ENCODE measurements at regions not wholly inside any gene's neighbourhood (a gene's known extent, or its start where the extent isn't known, plus 50 kb on each side); places are given as distances from the start of the nearest gene placed in this dataset.

GRCh38 chr2:226664140-226664539 is 135.5 kb downstream of the IRS1 start:
- Histone ChIP-seq H3K4me1 (replicated peaks in 1 of 2) (peaks cover 3 to 11% of the 10 kb centered on the region in 2 donors), H3K27ac (no peak overlapping the region), H3K4me3 (no peak overlapping the region)
- in situ Hi-C loops (cut with MboI; ENCODE audit: low pct_unique_long_range_greater_than_20kb in 2 of 9, low sequenced_read_pairs in 9 of 9, unreplicated experiment in 9 of 9), result no loop called here
- 0 to 100% (median 64%) methylated on average over 1 to 3 of the region's 3 CpGs; no CpG with 5 or more reads in 2 of the 10 experiments for WGBS, 10 experiments
- ATAC-seq (replicated peaks in 6 of 8), result no peak

DNA sequence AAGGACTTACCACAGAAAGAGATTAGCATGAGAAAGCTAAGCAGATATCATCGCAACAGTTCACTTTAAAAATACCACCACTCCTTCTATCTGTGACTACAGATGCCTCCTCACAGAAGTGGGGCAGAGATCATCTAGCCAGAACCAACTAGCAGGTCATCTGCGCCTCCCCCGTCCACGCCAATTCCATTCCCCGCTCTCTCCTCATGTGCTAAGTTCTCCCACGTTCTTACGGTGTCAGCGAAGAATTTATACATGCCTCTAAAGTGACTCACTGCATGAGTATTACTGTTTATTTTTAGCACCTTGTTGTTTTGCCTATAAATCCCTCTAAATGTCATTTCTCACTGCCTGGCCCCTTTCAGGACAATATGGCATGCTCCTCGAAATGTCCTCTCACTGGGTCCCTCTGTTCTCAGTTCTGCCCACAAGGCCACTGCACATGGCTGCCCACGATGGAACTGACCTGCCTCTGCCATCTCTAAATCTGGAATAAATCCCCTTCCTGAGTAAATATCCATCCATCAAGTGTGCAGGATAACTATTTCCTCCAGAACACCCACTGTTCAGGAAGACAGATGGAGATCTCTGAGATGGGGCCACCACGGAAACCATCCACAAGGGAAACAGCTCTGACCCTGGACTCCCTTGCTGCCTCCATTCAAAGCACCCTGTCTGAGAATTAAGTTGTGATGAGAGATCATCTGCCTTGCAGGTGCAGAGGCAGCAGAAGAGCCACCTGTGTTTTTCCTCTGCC is 137.7 kb downstream of the IRS1 start:
- in situ Hi-C loops (cut with MboI; ENCODE audit: low pct_unique_long_range_greater_than_20kb in 2 of 9, low sequenced_read_pairs in 9 of 9, unreplicated experiment in 9 of 9), result no loop called here
- ATAC-seq (replicated peaks in 6 of 8), result peak; percentile 68 to 97 (median 94)
- H3K4me3 ChIP-seq, result no peak overlapping the region
- no peak overlapping the region for H3K27ac ChIP-seq
- WGBS, 10 experiments, result 30 to 80% (median 71%) methylated on average over 2 to 10 of the region's 11 CpGs; no CpG with 5 or more reads in 3 of the 10 experiments
- peaks cover 3 to 11% of the 10 kb centered on the region in 2 donors for H3K4me1 ChIP-seq (replicated peaks in 1 of 2)

DNA sequence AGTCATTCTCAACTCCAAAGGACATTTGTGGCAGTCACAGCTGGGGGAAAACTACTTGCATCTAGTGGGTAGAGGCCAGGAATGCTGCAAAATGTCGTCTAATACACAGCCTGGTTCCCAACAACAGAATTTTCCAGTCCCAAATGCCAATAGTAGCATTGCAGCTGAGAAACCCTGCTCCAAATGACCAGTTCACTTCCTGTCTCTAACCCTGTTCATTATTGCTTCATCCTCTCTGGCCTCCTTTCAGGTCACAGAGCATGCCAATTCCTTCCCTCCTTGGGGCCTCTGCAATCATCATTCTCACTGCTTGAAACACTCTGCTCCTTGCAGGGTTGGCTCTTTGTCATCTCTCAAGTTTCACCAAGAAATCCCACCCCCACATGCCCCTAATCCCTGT is 139.1 kb downstream of the IRS1 start:
- 45 to 100% (median 91%) methylated on average over 1 of the region's 1 CpG; no CpG with 5 or more reads in 5 of the 10 experiments for WGBS, 10 experiments
- peak in 1 of 8 experiments; percentile 11 for ATAC-seq (replicated peaks in 6 of 8)
- in situ Hi-C loops (cut with MboI; ENCODE audit: low pct_unique_long_range_greater_than_20kb in 2 of 9, low sequenced_read_pairs in 9 of 9, unreplicated experiment in 9 of 9), result no loop called here
- Histone ChIP-seq H3K4me3 (no peak overlapping the region), H3K27ac (no peak overlapping the region), H3K4me1 (replicated peaks in 1 of 2) (peaks cover 3 to 14% of the 10 kb centered on the region in 2 donors)

- H3K27ac ChIP-seq, result no peak overlapping the region
- WGBS, 10 experiments, result 67 to 100% (median 93%) methylated on average over 2 to 5 of the region's 5 CpGs; no CpG with 5 or more reads in 1 of the 10 experiments
- peaks cover 3 to 14% of the 10 kb centered on the region in 2 donors for H3K4me1 ChIP-seq (replicated peaks in 1 of 2)
- in situ Hi-C loops (cut with MboI; ENCODE audit: low pct_unique_long_range_greater_than_20kb in 2 of 9, low sequenced_read_pairs in 9 of 9, unreplicated experiment in 9 of 9), result no loop called here
- ATAC-seq (replicated peaks in 6 of 8), result no peak
- no peak overlapping the region for H3K4me3 ChIP-seq
These were observed 139.5 kb downstream of the IRS1 start for GRCh38 chr2:226660124-226660523.

- in situ Hi-C loops (cut with MboI; ENCODE audit: low pct_unique_long_range_greater_than_20kb in 2 of 9, low sequenced_read_pairs in 9 of 9, unreplicated experiment in 9 of 9), result no loop called here
- peak in 1 of 8 experiments; percentile 19 for ATAC-seq (replicated peaks in 6 of 8)
- Histone ChIP-seq H3K27ac (no peak overlapping the region), H3K4me1 (replicated peaks in 1 of 2) (peaks cover 3 to 14% of the 10 kb centered on the region in 2 donors), H3K4me3 (no peak overlapping the region)
- WGBS, 10 experiments, result 77 to 92% (median 90%) methylated on average over 2 to 4 of the region's 6 CpGs; no CpG with 5 or more reads in 5 of the 10 experiments
These were observed 140.2 kb downstream of the IRS1 start for GRCh38 chr2:226659410-226659809.

DNA sequence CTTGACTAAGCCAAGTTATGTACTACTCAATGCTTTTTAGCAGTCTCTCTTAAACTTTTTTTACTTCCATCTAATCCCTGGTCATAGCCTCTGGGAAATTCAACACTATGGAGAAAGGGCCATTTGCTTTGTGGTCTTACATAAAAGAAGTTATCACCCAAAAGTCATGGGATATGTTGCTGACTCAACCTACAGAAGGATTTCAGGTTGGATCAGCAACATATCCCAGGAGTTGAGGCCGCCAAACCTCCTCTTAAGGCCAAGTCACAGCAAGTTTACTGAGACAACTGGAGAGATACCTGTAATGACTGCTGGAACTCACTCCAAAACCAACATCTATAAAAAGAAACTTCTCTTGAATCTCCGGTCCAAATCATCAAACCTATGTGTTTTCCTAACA is 141.1 kb downstream of the IRS1 start:
- peaks cover 3 to 14% of the 10 kb centered on the region in 2 donors for H3K4me1 ChIP-seq (replicated peaks in 1 of 2)
- in situ Hi-C loops (cut with MboI; ENCODE audit: low pct_unique_long_range_greater_than_20kb in 2 of 9, low sequenced_read_pairs in 9 of 9, unreplicated experiment in 9 of 9), result no loop called here
- ATAC-seq (replicated peaks in 6 of 8), result no peak
- H3K27ac ChIP-seq, result no peak overlapping the region
- WGBS, 10 experiments, result 88 to 90% (median 90%) methylated on average over 1 to 2 of the region's 2 CpGs; no CpG with 5 or more reads in 7 of the 10 experiments
- H3K4me3 ChIP-seq, result no peak overlapping the region

DNA sequence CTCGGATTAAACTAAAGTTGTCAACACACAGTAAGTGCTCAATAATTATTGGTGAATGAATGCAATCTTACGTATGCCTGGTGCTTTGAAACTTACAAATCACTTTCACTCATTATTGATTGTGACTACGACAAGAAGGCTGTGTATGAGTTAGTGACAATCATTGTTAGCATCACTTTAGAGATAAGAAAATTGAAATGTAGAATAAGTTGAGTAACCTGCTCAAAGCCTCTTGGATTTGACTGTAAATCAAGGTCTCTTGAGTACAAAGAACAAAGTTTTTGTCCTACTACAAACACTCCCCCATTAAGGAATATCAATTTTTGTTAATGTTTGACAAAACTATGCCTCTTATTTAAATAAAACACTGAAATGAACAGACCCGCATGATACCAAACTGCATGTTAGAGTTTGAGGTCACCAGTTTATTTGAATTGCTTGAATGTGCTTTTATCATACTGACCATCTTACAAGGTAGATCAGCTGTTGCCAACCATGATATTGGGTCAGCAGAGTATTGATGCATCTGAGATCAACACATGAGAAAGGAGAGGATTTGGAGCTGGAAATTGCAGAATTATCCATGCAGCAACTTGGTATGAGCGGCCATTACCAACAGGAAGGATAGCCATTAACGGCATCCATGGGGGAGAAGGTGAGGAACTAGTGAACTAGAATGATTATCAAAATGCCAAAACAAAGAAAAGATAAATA is 142.1 kb downstream of the IRS1 start:
- ATAC-seq (replicated peaks in 6 of 8), result no peak
- H3K4me3 ChIP-seq, result no peak overlapping the region
- WGBS, 10 experiments, result 80 to 100% (median 94%) methylated on average over 1 to 6 of the region's 6 CpGs
- H3K27ac ChIP-seq, result no peak overlapping the region
- in situ Hi-C loops (cut with MboI; ENCODE audit: low pct_unique_long_range_greater_than_20kb in 2 of 9, low sequenced_read_pairs in 9 of 9, unreplicated experiment in 9 of 9), result no loop called here
- peaks cover 6 to 14% of the 10 kb centered on the region in 2 donors for H3K4me1 ChIP-seq (replicated peaks in 1 of 2)

GRCh38 chr2:226656367-226656766 is 143.3 kb downstream of the IRS1 start:
- no peak for ATAC-seq (replicated peaks in 6 of 8)
- Histone ChIP-seq H3K4me3 (no peak overlapping the region), H3K27ac (no peak overlapping the region), H3K4me1 (replicated peaks in 1 of 2) (peaks cover 6 to 7% of the 10 kb centered on the region in 2 donors)
- WGBS, 10 experiments, result 44 to 100% (median 59%) methylated on average over 2 to 4 of the region's 4 CpGs; no CpG with 5 or more reads in 1 of the 10 experiments
- in situ Hi-C loops (cut with MboI; ENCODE audit: low pct_unique_long_range_greater_than_20kb in 2 of 9, low sequenced_read_pairs in 9 of 9, unreplicated experiment in 9 of 9), result no loop called here

GRCh38 chr2:226655871-226656270 is 143.7 kb downstream of the IRS1 start:
- peak in 2 of 8 experiments; percentile 10 to 66 for ATAC-seq (replicated peaks in 6 of 8)

GRCh38 chr2:226652983-226653765 is 146.4 kb downstream of the IRS1 start:
- Histone ChIP-seq H3K27ac (no peak overlapping the region), H3K4me3 (no peak overlapping the region), H3K4me1 (replicated peaks in 1 of 2) (peaks cover 22 to 28% of the 10 kb centered on the region in 2 donors)
- in situ Hi-C loops (cut with MboI; ENCODE audit: low pct_unique_long_range_greater_than_20kb in 2 of 9, low sequenced_read_pairs in 9 of 9, unreplicated experiment in 9 of 9), result no loop called here
- WGBS, 10 experiments, result 80 to 100% (median 100%) methylated on average over 1 of the region's 1 CpG; no CpG with 5 or more reads in 3 of the 10 experiments
- no peak for ATAC-seq (replicated peaks in 6 of 8)

More at GRCh38 chr2:226655871-226656270, 143.7 kb downstream of the IRS1 start:
- H3K4me3 ChIP-seq, result no peak overlapping the region
- 0 to 89% (median 20%) methylated on average over 1 of the region's 1 CpG; no CpG with 5 or more reads in 3 of the 10 experiments for WGBS, 10 experiments
- in situ Hi-C loops (cut with MboI; ENCODE audit: low pct_unique_long_range_greater_than_20kb in 2 of 9, low sequenced_read_pairs in 9 of 9, unreplicated experiment in 9 of 9), result no loop called here
- H3K27ac ChIP-seq, result no peak overlapping the region
- H3K4me1 ChIP-seq (replicated peaks in 1 of 2), result peaks cover 8 to 11% of the 10 kb centered on the region in 2 donors

DNA sequence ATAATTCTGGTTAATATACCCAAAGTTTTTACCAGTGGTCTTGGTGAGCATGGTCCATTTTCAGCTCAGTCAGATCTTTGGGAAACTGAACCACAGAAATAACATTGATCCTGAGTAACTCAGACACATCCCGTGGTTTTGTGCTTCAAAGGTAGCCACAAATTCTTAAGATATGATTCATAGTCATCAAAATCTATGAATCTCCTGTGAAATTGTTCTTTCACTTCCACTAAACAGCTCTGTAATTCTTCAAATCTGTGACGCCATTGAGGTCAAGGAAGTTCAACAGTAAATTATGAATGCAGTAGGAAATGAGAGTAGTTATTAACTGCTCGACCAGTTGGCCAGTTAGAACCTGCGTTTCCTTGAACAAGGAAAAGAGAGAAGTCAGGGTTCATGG is 147.3 kb downstream of the IRS1 start:
- H3K4me1 ChIP-seq (replicated peaks in 1 of 2), result peaks cover 22 to 28% of the 10 kb centered on the region in 2 donors
- ATAC-seq (replicated peaks in 6 of 8), result peak in 3 of 8 experiments; percentile 2 to 14 (median 7)

DNA sequence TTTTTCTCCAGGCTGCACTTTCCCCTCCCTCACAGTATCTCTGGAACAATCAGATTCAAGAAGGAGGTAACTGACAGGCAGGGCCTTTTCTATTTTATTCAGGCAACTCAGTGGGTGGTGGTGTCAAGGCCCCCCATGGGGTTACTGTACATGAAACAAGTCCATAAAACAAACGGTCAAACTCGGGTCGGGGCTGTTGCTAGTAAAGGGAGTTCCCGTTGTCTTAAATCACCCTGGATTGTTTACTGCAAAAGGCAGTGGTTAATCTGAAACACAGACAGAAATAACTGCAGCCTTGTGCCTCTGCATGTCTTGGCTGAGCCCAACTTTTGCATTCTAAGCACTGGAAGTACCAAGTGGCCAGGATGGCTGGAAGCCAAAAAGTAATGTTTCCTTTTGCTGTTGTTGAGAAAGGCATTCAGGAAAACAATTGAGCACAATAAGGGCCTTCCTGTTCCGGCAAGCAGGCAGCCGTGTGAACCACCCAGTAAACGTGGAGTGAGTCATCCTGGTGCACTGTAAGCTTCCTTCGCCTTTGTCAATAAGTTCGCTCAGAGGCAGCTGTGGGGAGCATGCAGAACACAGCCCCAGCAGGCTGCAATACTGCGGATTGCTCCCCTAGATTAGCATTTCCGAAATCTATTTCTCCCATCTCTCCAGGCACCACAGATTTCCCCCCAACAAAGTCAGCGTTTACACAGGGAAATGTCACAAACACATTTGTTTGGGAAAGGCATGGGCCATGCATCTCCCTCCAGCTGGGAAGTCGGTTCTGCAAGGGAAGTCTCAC is 149.6 kb downstream of the IRS1 start:
- Histone ChIP-seq H3K4me3 (no peak overlapping the region), H3K27ac (peak overlapping the region; percentile 67 to 73), H3K4me1 (replicated peaks in 1 of 2) (peaks cover 22 to 25% of the 10 kb centered on the region in 2 donors)
- WGBS, 10 experiments, result 0 to 39% (median 11%) methylated on average over 3 to 10 of the region's 13 CpGs; no CpG with 5 or more reads in 1 of the 10 experiments
- in situ Hi-C loops (cut with MboI; ENCODE audit: low pct_unique_long_range_greater_than_20kb in 2 of 9, low sequenced_read_pairs in 9 of 9, unreplicated experiment in 9 of 9), result no loop called here
- peak; percentile 91 to 98 (median 96) for ATAC-seq (replicated peaks in 6 of 8)

More for the DNA sequence above, 147.3 kb downstream of the IRS1 start:
- in situ Hi-C loops (cut with MboI; ENCODE audit: low pct_unique_long_range_greater_than_20kb in 2 of 9, low sequenced_read_pairs in 9 of 9, unreplicated experiment in 9 of 9), result no loop called here
- H3K27ac ChIP-seq, result no peak overlapping the region
- no peak overlapping the region for H3K4me3 ChIP-seq
- WGBS, 10 experiments, result 8 to 72% (median 64%) methylated on average over 1 to 4 of the region's 4 CpGs; no CpG with 5 or more reads in 1 of the 10 experiments
